CD4-positive, alpha-beta T cell treated with Interleukin-12 subunit alpha and Interleukin-12 subunit beta, for 1 hour (primary cell): ENCODE measurements at regions not wholly inside any gene's neighbourhood (a gene's known extent, or its start where the extent isn't known, plus 50 kb on each side); places are given as distances from the start of the nearest gene placed in this dataset.

ENCODE experiments used
- DNase-seq: peaks from one replicate; pipeline ENCODE4 v3.0.0-alpha.2; 2020

DNA sequence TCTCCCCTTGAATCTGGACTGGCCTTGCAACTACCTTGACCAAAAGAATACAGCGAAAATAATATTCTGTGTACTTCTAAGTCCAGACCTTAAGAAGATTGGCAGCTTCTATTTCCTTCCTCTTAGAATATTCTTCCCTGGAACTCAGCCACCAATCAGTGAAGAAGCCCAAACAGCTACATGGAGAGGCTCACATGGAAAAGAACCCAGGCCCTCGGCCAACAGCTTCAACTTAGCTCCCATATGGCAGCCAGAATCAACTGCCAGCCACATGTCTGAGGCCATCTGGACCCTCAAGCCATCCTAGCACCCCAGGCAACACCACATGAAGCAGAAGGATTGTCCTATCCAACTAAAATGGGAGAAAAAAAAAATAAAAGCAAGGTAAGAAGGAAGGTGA is 178.8 kb downstream of the IBTK start:
- no peak for DNase-seq

GRCh38 chr6:82066991-82067411 is 180.5 kb downstream of the IBTK start:
- no peak for DNase-seq

- no peak for DNase-seq
Measured at GRCh38 chr6:82066196-82066595, 181.3 kb downstream of the IBTK start.

- DNase-seq: no peak
Measured at GRCh38 chr6:82063574-82063973, 184.0 kb downstream of the IBTK start.

DNA sequence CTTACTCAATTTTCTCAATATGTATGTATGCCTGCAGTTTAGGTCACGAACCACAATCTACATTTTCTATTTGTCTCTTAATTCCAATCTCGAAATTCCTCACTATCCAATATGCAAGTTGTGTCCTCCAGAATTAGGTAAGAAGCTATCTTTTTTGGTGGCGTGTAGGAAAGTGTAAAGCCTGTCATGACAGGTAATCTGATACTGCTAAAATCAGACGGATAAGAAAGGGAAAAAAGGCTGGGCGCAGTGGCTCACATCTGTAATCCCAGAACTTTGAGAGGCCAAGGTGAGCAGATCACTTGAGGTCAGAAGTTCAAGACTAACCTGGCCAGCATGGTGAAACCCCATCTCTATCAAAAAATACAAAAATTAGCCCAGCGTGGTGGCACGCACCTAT is 185.3 kb downstream of the IBTK start:
- no peak for DNase-seq

DNA sequence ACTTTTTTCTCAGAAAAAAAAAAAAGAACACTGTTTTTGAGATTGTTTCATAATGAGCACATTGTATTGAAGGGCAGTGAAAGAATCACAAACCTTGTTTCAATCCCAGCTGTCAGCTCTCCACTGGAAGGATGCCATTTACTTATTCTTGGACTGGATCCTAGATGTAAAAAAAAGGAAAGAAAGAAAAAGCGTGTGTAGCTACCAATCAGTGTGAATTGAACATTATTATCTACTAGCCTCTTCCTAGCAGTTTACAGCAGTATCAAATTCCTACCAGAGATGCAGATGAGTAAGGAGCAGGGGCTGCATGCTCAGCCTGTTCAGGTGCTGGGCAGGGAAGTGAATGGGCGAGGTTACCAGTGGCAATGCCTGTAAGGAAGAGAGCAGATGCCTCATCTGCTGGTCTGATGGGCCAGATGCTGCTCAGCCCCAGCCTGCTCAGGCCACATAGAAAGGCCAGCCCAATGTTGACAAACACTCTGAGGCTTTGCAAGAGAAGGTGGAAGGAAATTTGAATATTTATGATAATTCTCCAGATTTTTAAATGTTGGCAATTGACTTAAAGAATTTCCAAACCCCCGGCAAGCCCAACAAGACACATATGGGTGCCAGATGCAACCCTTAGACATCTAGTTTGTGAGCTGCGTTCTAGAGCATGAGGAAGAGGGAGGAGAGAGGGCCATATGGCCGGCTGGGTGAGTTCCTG is 189.5 kb downstream of the IBTK start:
- no peak for DNase-seq

DNA sequence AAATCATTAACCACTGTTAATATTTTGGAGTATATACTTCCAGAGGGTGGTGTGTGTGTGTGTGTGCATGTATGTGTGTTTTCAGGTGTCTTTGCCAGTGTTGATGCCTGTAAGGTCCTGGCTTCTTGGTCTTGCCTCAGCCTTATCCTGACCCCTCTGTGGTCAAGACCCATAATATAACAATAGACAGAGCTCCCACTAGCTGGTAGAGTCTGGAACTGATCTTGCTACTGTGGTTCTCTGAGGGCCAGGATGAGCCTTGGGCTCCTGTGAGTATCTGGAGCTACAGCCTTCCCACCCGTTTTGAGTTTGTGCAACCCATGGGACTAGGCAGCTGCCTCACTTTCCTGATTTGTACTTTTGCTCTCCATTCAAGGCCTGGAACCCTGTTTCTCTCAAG is 191.0 kb downstream of the IBTK start:
- no peak for DNase-seq

DNA sequence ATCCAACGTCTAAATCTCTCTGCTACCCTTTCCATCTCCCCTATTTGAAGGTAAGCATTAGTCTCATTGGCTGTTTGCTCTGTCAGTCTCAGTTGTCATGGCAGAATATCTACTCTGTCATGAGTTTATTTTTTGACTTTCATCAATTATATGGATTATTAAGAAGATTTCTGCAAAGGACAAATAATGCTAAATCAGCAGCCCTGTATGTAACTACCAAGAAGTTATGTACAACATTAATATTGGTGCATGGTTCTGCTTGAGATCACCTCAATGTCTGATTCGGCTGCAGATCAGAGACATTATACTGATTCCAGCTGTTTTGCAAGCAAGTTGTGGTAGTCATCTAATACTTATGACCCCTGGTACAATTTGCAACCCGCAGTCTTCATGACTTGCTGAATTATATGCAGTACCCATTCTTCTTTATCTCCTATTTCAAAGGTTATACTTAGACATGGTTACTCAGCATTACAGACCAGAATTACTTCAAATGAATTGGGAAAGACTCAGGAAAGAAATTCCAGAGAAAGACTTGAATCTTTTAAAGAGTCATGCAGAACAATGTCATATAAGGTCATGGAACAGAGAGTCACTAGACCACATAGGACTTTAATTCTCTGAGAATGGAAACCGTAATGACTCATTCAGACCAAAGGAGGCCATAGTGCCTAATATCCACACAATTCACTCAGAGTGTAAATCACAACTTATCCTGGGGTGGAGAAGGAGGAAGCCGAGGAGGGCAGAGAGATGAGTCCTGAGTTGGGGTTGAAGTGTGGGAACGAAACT is 201.4 kb downstream of the IBTK start:
- DNase-seq: no peak

- DNase-seq: no peak
Measured at GRCh38 chr6:82040405-82041221, 206.9 kb downstream of the IBTK start.

GRCh38 chr6:82038631-82039030 is 208.9 kb downstream of the IBTK start:
- DNase-seq: no peak

GRCh38 chr6:82035526-82035925 is 212.0 kb downstream of the IBTK start:
- DNase-seq: no peak

DNA sequence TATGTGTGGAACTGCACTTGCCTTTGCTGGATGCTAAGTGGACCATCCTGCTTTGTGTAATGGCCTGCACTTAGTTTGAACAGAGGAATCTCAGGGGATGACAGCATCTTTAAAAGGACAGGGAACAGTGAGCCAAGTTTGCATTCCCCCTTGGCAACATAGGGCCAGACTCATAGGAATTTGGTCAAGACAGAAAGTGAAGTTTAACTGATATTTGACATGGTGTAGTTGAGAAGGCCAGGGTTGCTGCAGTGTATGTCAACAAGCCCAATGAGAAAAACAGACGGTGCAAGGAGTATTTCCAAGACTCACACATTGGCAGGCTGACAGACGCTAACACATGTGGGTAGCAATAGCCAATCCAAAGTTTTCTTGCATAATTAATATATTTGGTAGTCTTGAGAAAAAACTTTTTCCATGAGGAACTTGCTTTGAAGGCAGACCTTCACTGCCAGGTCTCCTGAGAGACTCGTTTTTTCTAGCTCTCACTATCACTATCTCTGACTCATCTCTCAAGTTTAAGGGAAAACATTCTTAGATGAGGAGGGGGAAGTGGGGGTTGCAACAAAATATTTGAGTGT is 213.8 kb downstream of the IBTK start:
- DNase-seq: no peak

DNA sequence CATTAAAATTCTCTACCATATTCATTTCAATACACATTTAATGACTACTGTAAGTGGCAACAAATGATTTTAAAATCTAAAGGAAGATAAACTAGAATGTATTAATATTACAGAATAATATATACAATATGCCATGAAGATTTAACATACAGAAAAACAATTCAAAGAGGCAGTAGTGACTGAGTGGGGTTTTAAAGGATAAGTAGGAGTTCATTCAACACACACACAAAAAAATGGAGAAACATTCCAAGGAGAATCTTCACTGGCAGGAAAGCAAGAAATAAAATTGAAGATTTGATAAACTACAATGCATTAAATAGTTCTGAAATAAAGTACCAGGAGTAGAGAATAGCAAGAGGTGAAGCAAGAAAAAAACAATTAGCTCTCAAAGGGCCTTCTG is 215.1 kb downstream of the IBTK start:
- DNase-seq: no peak

- no peak for DNase-seq
Measured at GRCh38 chr6:82030761-82031503, 216.6 kb downstream of the IBTK start.

- DNase-seq: no peak
Measured at GRCh38 chr6:82030301-82030700, 217.2 kb downstream of the IBTK start.

DNA sequence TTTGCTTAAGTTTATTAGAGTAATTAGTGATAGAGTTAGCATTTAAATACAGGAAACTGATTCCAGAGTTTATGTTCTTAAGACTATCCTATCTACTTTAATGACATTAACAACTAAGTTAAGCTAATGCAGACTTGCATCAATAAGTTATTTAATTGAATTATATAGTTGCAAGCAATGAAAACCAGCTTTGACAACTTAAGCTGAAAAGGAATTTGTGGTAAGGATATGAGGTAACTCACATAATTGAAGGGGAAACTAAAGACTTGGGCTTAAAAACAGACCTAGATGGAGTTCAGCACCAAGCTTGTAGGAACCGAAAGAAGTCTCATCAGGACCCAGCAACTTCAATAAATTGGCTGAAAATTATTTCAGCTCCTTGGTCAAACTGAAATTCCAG is 222.3 kb downstream of the IBTK start:
- DNase-seq: no peak

- no peak for DNase-seq
Measured at GRCh38 chr6:82022614-82023129, 224.9 kb downstream of the IBTK start.

GRCh38 chr6:82017773-82018172 is 229.8 kb downstream of the IBTK start:
- DNase-seq: no peak

DNA sequence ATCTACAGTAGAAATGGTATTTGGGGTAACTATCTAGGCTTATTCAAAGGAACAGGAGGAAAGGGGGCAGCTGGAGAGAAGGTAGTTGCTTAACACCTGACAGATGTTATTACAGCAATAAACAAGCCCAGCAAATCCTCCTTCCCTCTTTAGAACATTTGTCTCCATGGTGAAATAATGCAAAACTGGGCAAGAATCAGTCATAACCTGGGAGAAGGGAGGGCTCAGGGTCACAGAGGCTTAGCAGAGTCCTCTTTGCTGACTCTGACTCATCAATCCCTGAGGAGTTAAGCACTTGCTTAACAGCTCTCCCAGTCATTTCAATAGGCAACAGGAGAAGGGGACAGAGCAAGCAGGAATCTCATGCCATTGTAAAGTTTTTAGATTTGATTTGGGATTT is 230.3 kb downstream of the IBTK start:
- DNase-seq: no peak

DNA sequence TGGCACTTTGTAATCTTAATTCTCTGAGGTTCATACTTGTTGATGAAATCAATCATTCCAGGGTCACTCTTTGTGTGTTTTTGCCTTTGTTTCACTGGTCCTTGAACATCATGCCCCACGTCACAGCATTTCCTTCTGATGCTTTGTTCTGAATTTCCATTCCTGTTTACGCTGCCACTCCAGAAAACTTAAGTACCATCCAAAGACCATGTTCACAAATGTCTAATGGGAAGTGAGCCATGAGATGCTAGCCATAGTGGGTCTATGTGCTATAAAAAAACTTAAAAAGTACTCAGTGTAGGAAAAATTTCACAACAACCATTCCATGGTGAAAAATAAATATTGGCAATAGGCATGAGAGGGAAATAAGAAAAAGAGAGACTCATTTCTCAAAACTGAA is 232.0 kb downstream of the IBTK start:
- DNase-seq: no peak

DNA sequence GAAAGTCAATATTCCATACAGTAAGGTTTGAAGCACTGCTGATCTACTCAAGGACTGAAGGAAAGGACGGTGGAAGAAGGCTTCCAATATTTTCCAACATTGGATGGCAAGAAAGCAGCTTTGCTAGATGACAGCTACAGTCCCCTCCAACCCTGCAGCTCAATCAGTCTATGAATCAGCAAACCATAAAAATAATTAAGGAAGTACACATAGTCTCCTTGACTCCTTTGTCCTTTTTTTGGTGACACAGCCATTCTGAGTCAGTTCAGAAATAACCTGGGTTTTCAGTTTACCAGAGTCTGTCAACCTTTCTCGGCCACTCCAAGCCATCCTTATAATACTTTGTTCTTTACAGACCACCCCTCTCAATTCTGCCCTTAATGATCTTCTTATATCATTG is 232.5 kb downstream of the IBTK start:
- DNase-seq: no peak
